GM18870 (cell line): ENCODE measurements at regions not wholly inside any gene's neighbourhood (a gene's known extent, or its start where the extent isn't known, plus 50 kb on each side); places are given as distances from the start of the nearest gene placed in this dataset.

Source experiments
- ATAC-seq: cut with Tn5 transposase; IDR thresholded peaks from one replicate; pipeline ENCODE4 v1.9.1; 2021; ENCODE audit warnings: moderate library complexity; ENCODE audit not compliant: unreplicated experiment

DNA sequence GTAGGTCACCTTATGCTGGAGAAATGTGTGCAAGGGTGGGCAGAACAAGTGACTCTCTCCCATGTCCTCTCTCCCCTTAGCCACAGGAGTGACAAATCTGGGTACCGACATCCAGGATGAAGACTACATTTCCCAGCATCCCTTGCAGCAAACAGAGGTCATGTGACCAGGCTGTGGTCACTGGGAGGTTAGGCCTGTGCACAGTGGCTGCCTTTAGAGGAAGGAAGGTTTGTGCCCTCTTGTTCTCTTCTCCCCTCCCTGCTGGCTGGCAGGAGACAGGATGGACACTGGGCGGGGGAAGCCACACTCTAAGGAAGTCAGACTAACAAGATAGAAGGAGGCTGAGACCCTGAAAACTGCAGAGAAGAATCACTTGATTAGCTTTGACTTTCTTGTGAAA, 360.2 kb downstream of the PREX1 start:
- ATAC-seq = no peak

DNA sequence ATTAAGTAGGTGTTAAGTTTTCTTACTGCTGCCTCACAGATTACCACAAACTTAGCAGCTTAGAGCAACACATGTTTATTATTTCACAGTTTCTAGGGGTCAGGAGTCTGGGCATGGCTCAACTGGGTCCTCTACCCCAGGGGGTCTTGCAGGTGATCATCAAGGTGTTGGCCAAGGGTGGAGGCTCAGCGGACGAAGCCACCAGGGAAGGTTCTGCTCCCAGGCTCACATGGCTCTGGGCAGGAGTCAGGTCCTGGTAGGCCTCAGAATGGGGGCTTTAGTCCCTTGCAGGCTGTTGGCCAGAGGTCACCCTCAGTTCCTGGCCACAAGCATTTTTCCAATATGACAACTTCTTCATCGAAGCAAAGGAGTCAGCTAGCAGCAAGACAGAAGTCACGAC, 362.5 kb downstream of the PREX1 start:
- no peak for ATAC-seq

DNA sequence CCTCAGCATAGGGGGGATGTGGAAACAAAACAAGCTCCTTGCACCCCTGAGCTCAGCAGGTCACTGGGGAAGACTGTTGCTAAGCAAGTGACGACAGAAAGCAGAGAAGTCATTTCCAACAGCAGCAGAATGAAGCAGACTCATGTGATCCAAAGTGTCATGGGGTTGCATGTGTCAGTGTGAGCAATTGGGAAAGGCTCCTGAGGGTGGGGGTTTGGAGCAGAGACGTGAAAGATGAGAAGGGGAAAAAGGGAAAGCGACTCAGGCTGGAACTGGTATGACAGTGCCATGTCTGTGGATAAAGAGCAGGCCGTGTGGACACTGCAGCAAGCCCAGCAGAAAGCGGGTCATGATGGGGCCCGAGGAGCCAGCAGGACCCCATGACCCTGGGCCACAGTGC, 363.9 kb downstream of the PREX1 start:
- ATAC-seq = no peak

DNA sequence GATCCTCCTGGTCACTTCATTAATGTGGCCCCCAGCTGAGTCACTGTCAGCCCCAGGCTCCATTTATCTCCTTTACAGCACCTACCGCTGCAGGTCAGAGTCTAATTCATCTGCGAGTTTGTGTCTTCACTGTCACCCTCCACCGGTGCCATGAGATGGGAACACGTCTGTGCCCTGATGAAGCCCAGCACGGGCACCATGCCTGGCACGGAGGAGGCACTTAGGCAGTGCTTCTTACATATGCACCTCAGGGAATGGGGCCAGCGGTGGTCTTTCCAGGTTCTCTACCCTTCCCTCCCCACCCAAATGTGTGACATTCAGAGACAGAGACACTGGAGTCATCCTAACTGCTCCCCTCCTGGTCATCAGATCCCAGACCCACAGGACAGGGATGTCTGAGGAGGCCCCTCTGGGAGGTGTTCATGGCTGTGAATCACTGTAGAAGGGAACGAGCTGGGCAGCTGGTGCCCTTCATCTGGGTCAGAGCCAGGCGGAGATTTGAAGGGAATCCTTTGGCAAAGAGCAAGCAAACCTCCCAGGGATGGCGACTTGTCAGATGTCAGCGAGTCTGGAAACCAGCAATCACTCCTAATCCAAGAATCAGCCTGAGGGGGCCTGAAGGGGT, 364.6 kb downstream of the PREX1 start:
- ATAC-seq = no peak

DNA sequence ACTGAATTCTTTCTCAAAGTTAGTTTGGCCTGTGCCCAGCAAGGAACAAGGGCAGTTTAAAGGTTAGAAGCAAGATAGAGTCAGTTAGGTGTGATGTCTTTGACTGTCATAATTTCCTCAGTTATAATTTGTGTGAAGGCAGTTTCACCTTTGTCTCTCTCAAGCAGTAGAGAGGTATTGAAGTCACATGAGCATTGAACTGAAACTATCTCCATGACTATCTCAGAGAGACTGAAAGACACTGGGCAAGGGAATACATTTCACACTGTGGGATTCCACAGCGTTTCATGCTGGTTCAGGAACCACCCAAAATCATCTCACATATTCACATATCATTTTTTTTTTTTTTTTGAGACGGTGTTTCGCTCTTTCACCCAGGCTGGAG, 366.1 kb downstream of the PREX1 start:
- no peak for ATAC-seq

DNA sequence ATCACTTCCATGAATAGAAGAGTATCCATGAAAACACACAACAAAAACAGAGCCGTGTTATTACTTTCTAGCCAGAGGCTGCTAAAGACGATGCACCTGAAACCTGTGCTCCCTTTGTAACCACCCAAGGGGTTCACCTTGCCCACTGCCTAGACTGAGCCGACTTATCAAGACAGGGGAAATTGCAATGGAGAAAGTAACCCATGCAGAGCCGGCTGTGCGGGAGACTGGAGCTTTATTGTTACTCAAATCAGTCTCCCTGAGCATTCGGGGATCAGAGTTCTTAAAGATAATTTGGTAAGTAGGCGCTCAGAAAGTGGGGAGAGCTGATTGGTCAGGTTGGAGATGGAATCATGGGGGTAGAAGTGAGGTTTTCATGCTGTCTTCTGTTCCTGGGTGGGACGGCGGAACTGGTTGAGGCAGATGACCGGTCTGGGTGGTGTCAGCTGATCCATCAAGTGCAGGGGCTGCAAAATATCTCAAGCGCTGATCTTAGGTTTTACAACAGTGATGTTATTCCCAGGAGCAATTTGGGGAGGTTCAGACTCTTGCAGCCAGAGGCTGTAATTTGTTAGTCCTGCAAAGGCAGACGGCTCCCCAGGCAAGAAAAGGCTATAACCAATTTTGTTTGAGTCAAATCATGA, 366.6 kb downstream of the PREX1 start:
- no peak for ATAC-seq

DNA sequence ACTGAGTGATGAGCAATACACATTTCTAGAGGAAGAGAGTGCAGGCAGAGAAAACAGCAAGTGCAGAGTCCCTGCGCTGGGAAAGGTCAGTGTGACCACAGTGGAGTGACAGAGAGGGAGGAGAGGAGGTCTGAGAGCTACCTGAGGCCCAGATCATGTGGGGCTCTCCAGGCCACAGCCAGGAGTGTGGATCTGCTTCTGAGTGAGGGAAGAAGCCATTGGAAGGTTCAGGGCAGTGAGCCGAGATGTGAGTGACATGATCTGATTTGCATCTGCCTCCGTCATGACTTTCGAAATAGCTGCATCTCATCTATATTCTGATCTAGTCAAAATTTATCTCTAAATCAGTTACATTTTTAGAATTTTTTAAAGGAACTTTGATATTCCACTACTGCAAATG, 367.1 kb downstream of the PREX1 start:
- ATAC-seq = no peak

DNA sequence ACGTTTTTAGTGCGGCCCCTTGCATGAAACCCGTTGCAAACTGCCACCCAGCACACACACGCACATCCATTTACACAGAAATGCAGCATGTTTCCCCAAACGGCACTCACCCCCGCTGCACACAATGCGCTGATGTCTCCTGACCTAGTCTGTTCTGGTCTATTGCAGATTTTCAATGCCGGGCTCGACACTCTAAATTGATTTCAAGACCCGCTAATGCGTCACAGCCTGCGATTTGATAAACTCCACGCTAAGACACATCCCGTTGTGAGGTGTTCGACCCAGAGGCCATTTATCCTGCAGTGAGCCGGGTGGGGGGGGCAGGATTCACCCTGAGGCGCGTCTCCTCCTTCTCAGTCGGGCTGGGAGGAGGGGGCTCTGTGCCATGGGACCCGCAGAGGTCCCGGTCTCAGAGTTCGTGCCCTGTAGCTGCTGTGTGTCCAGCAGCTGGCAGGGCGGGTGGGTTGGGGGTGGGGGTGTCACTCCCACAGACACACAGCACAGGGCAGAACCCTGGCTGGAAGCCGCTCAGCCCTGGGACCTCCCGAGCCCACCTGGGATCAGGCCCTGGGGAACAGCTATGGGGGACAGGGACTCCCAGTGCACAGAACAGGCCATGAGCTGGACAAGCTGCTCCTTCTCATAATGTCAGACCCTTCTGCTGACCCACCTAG, 367.9 kb downstream of the PREX1 start:
- ATAC-seq = no peak

DNA sequence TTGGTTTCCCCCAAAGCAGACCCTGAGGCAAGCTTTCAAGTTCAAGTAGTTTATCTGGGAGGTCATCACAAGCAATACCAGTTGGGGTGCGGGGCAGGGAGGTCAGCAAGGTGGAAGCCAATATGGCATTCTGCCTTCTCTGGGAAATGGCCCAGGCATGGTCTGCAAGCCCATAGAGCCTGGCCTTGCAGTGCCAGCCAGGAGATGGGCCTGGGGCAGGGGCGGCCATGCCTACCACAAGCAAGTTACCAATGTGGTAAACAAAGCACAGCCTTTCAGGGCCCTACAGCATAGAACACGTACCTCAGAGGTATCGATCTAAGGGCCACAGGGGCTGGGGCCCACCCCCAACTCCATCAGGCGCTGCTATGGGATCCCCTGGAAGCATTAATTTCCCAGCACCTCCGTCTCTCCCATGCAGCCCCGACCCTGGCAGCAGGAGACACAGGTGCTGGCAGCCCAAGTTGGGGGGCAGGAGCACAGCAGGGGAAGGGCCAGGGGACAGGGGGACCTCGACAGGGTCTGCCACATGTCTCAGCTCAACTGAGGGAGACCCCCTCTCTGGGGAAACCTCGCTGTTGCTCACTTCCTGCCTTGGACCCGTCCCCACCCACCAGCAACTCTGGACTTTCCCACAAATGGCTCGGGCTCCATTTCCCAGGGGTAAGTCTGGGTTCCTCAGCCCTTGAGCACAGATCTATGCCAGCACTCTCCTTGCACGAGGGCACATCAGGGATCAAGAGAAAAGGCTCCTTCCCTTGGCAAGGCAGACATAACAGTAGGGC, 369.0 kb downstream of the PREX1 start:
- no peak for ATAC-seq

DNA sequence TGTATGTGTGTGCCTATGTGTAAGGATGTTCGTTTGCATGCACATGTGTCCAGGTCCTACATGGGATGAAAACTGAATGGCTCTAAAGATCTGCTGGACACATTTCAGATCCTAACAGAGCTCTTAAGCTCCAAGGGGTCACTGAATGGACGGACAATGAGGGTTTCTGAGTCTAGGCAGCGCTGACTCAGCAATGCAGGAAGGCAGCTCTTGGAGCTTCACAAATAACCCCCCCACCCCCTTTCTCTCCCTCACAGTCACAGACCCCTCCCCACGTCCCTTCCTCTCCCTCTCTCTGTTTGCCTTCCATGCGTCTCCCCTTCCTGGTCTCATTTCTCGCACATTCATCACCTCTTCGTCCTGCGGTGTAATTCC, 369.8 kb downstream of the PREX1 start:
- no peak for ATAC-seq

DNA sequence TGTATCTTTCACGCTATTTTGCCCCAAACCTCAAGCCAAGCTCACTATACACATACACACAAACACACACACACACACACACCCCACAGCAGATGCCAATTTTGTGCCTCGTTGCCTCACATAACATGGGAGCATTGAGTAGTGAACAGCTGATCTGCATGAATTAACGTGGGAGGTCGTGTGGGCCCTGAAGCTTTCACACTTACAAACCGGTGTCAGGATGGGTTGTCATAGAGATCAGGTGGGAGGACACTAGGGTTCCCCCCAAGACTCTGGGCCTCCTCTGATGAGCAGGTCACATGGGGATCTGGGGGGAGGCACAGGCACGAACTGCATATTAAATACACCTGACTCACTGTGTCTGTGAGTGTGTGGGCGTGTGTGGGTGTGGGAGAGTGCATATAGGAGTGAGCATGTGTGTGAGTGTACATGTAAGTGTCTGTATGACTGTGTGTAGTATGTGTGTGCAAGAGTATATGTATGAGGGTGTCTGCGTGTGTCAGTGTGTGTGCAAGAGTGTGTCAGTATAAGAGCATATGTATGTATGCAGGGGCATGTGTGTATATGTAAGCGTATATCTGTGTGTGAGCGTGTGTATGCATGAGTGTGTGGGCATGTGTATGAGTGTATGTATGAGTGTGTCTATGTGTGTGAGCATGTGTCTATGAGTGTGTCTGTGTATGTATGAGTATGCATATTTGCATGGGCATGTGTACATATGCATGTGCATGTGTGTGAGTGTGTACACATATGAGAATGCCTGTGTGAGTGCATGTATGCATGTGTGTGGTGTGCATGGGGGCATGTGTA, 370.4 kb downstream of the PREX1 start:
- no peak for ATAC-seq

DNA sequence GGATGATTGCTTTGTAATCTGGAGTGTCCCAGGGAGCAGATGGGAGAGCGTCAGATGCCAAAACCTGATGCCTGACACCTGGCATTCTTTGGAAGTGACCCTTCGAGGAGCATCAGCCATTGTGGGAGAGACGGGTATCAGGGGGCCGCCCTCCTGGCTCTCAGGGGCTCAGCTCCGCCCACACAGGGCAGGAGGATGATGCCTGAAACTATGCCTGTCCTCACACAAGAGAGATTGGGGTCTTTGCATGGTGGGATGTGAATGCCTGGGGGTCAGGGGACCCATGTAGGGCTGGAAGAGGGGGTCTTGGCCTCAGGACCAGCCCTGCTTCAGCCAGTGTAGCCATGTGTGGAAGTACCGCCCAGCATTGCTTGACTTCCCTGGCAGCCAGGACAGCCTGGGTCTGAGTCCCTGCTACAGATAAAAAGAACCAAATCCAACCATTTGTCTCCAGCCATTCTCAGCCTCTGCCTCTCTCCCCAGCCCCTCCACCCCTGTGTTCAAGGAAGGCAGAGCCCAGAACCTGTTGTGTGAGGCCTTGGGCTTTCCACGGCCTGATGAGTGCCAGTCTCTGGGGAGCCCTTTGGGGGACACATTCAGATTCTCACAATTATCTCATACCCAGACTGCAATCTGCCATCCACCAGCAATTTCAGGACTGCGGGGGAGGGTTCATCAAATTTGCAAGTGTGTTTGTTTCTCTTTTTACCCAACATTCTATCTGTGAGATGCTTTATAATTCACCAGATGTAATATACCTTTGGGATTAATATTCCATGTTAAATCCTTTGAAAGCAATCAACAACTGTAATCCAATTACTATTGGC, 371.2 kb downstream of the PREX1 start:
- ATAC-seq = no peak

DNA sequence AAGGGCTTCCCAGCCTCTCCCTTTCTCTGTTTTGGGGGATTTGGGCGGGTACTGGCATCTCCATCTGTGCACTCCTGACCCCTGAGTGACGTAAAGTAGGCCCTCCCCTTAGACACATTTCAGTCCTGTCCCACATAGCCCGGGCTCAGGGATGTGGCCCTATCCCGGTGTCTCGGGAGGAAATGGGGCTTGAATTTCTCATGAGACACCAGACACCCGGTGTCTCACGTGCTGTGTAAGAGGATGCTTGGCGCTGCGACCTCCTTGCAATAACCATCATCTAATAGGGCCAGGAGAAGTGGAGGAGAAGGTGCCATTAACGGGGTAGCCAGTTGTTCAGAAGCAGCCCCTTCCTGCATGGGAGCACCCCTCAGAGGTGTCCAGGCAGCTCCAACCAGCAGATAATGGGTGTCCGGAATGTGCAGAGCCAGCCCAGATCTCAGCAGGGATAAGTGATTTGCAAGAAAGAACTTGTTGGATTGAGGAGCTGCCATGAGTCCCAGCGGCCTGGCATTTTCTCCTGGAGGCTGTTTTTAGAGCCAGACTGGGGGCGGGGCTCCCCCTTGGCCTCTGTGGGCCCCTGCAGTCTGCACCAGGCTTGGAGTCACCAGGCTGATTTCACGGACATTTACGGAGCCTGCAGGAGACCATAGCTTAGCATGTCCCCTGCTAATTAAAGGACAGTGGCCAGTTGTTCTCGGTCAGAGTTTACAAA, 372.0 kb downstream of the PREX1 start:
- no peak for ATAC-seq

DNA sequence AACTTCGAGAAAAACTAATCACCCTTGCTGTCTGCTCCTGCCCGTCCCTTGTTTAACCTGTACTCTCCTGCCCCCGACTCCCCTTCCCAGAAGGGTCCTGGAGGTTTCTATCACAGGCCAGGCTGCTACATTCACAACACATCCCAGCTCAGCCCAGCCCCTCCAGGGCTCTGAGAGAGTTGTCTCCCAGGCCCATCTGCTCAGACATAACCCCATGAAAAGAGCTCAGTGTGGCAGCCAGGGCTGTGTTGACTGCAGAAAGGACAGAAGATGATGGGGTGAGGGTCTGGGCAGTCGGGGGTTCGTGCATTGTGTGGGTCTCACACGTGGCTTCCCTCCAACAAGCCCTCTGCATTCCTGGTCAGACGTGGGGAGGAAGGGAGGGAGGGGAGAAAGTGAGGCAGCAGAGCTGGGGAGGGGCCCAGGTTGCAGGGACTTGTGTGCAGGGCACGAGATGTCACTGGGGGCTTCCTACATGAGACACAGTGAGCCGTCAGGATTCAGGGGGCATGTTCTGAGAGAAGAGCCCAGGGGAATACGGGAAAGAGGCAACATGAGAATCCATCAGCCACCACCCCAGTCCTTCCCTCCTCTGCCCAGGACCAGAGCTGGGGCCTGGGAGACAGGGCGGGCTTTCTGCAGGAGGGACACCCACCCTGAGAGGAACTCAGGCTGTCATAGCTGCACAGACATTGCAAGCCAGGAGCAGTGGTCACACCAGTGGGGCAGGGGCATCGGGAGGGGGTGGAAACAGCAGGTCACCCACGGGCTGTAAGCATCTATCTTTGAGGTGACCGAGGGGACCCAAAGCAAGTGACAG, 372.9 kb downstream of the PREX1 start:
- no peak for ATAC-seq

DNA sequence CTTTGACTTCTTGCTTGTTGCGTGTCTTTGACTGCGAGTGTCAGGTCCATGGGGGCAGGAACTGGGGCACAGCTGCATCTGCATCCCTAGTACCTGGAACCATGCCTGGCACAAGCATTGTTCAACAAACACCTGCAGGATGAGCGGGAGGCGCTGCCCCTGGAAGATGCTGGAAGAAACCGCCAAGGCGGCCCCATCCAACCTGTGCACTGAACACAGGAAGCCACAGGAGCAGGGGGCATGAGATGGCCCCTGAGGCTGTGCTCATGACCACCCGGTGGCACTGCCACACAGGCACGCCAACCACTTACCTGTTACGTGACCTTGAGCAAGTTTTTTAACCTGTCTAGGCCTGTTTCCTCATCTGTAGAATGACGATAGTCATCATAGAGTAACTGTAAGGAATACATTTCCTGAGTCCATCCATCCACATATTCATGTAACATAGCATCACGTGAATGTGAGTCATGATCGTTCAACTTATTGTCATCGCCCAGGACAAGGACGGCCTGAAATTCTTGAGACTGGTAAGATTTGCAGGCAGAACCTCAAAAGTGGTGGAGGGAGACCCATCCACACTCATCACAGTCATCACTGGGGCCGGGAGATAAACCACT, 374.2 kb downstream of the PREX1 start:
- no peak for ATAC-seq

DNA sequence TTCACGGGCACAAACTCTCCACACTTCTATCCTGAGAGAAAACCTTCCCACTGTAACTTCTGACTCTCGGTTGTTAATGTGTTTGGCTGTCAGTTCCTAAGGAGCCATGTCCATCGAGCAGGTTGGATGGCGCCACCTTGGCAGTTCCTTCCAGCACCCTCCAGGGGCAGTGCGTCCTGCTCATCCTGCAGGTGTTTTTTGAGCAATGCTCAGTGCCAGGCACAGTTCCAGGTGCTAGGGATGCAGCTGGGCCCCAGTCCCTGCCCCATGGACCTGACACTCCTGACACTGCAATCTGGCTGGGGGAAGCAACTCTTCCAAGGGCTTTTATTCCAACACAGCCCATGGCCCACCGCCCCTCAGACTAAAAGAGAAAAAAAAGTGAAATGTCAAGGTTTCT, 376.4 kb downstream of the PREX1 start:
- ATAC-seq = no peak

DNA sequence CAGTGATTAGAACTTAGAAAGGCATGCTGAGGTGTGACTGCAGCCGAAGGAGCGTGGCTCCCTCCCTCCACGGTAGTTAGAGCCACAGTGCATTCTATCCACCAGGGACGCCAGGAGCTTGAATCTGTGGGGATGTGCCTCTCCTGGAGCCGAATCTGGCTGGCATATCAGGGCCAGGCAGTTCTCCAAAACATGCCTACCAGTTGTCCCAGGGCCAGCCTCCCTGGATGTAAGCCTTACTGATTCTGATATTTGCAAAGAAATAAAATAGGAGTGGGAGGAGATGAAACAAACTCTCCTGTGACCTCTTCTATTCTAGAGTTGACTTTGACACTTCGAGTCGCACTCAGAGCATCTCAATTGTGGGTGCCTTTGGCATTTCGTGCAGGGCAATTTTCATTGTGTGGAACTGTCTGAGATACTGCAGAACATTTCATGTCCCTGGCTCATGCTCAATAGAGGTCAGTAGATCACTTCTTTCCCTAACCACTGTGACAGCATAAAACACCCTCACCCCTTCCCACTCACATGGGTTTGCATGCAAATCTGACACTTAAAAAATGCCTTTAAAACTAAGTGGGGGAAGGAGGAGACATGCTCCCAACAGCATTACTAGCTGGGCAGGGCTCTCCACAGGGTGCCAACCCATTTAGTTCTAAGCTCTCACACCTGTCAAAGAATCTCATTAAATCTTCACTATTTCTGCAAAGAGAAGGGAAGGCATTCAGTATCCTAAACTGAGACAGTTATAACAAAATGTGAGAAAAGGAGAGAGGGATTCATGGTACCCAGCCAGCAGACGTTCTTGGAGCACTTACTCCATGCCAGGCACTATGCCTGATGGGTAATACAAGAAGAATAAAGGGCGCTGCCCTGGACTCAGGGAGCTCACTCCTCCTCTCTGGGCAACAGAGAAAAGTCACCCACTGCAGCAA, 378.9 kb downstream of the PREX1 start:
- ATAC-seq = no peak
